K562 (cell line): ENCODE measurements at regions not wholly inside any gene's neighbourhood (a gene's known extent, or its start where the extent isn't known, plus 50 kb on each side); places are given as distances from the start of the nearest gene placed in this dataset.

Source experiments
- ATAC-seq: fragments of 200-7000 bp; cut with Tn5 transposase; 3 replicates; pipeline ENCODE4 v1.9.1; 2020; ENCODE audit warnings: moderate library complexity
- BruUV-seq: library from RNA; stranded (reverse); fragments of 400-500 nt; replicated peaks from 2 replicates; lab custom pipeline; 2021; lab: Mats Ljungman, UMichigan
- CTCF ChIA-PET: fragments of 300-600 bp; formaldehyde crosslinking; extraction: SDS; loops from one replicate; lab custom pipeline; 2021; ENCODE audit warnings: low intra/inter-chr PET ratio; lab: Yijun Ruan, JAX
- POLR2A ChIA-PET: fragments of 300-600, 350-650 bp; sonication (Branson Sonifier 250); formaldehyde crosslinking; extraction: SDS; loops from one replicate; lab custom pipeline; 2021; ENCODE audit warnings: antibody characterized with exemption, inconsistent platforms; lab: Yijun Ruan, JAX
- DNase-seq, 4 experiments: peaks; one replicate each; pipeline versions ENCODE4 v3.0.0 to v3.0.0-alpha.2; 2011 to 2018; ENCODE audit warnings: low spot score in 3 of 4, mixed read lengths in 3 of 4; ENCODE audit errors: extremely low read depth in 1 of 4
- FAIRE-seq: peaks from 2 replicates; lab custom pipeline; 2011; peaks lifted over from hg19 to GRCh38; lab: Jason Lieb, UNC
- H2AFZ ChIP-seq: 2 replicates; pipeline ENCODE4 v1.6.0; 2011; ENCODE audit warnings: low read depth, low read length, control low read depth, inconsistent platforms
- H3K27ac ChIP-seq: fragments of 200-600 bp; 3 replicates; pipeline ENCODE4 v1.8.0; 2011; ENCODE audit warnings: low read depth, mild to moderate bottlenecking, control low read depth, inconsistent platforms, low read length, moderate library complexity, mixed read lengths; ENCODE audit errors: extremely low read depth
- H3K27me3 ChIP-seq, 2 experiments: fragments of 300-600 bp in 1 of 2; 2 replicates in 1 of 2; 3 replicates in 1 of 2; pipeline versions ENCODE4 v1.6.0 to v1.8.0; 2011; ENCODE audit warnings: inconsistent platforms in 2 of 2, low read length in 2 of 2, mild to moderate bottlenecking in 1 of 2, mixed read lengths in 1 of 2, moderate library complexity in 1 of 2; ENCODE audit not compliant: control insufficient read depth in 2 of 2, insufficient read depth in 2 of 2
- H3K36me3 ChIP-seq: fragments of 300-600 bp; 3 replicates; pipeline ENCODE4 v1.8.0; 2011; ENCODE audit warnings: mild to moderate bottlenecking, low read length, inconsistent platforms; ENCODE audit not compliant: control insufficient read depth, insufficient read depth
- H3K4me1 ChIP-seq, 2 experiments: fragments of 200-600 bp in 1 of 2; replicated peaks in 1 of 2; 2 replicates in 1 of 2; 3 replicates in 1 of 2; pipeline versions ENCODE4 v1.5.1 to v1.8.0; 2011; ENCODE audit warnings: inconsistent platforms in 2 of 2, low read length in 2 of 2, mild to moderate bottlenecking in 1 of 2, mixed read lengths in 1 of 2, moderate library complexity in 1 of 2; ENCODE audit not compliant: control insufficient read depth in 2 of 2, insufficient read depth in 2 of 2
- H3K4me2 ChIP-seq: 2 replicates; pipeline ENCODE4 v1.6.1; 2011; ENCODE audit warnings: low read length, control low read depth, inconsistent platforms, mixed read lengths; ENCODE audit not compliant: insufficient read depth
- H3K4me3 ChIP-seq: fragments of 200-600 bp; sonication (generic), shearing (Covaris generic); 2 replicates; pipeline ENCODE4 v1.5.1; 2016; ENCODE audit warnings: control low read depth, inconsistent platforms
- H3K79me2 ChIP-seq: fragments of 200-600 bp; 3 replicates; pipeline ENCODE4 v1.8.0; 2011; ENCODE audit warnings: low read length, inconsistent platforms; ENCODE audit not compliant: control insufficient read depth, insufficient read depth
- H3K9ac ChIP-seq, 2 experiments: 2 replicates each; pipeline versions ENCODE4 v1.6.0 to v1.6.1; 2011; ENCODE audit warnings: low read depth in 2 of 2, low read length in 2 of 2, control low read depth in 1 of 2, inconsistent platforms in 1 of 2, mild to moderate bottlenecking in 1 of 2, mixed read lengths in 1 of 2; ENCODE audit not compliant: insufficient read depth in 1 of 2
- H3K9me1 ChIP-seq: one replicate; pipeline ENCODE4 v1.6.0; 2011; ENCODE audit warnings: inconsistent platforms, mild to moderate bottlenecking, low read length, moderate library complexity; ENCODE audit not compliant: control insufficient read depth, insufficient read depth
- H3K9me3 ChIP-seq: replicated peaks from 2 replicates; pipeline ENCODE4 v1.5.1; 2011; ENCODE audit warnings: low read depth, low read length, inconsistent platforms; ENCODE audit not compliant: control insufficient read depth, insufficient read depth
- H4K20me1 ChIP-seq: replicated peaks from 2 replicates; pipeline ENCODE4 v1.6.1; 2011; ENCODE audit warnings: low read length, inconsistent platforms, mixed read lengths; ENCODE audit not compliant: control insufficient read depth, insufficient read depth
- BACH1 ChIP-seq: fragments of 200-800 bp; sonication (Bioruptor generic); IDR thresholded peaks from 2 replicates; pipeline ENCODE4 v1.6.1; 2016; ENCODE audit warnings: missing genetic modification characterization, missing compliant biosample characterization
- CHD2 ChIP-seq: IDR thresholded peaks from 2 replicates; pipeline ENCODE4 v1.6.1; 2011; ENCODE audit warnings: low read depth, low read length
- ETV5 ChIP-seq: sonication (generic); formaldehyde crosslinking; IDR thresholded peaks from 2 replicates; pipeline ENCODE4 v1.4.0; 2020; ENCODE audit warnings: low read depth, mild to moderate bottlenecking, missing genetic modification reagents
- ILF3 ChIP-seq: fragments of 450-650 bp; IDR thresholded peaks from 2 replicates; pipeline ENCODE4 v1.6.1; 2018; ENCODE audit warnings: antibody characterized with exemption, mild to moderate bottlenecking, moderate library complexity, borderline replicate concordance
- KDM2B ChIP-seq: fragments of 250-450 bp; sonication (Bioruptor Pico); IDR thresholded peaks from 2 replicates; pipeline ENCODE4 v1.8.0; 2021; ENCODE audit warnings: mild to moderate bottlenecking, moderate library complexity
- NCOA4 ChIP-seq: fragments of 450-650 bp; IDR thresholded peaks from 2 replicates; pipeline ENCODE4 v1.6.1; 2018; ENCODE audit warnings: mild to moderate bottlenecking; ENCODE audit not compliant: partially characterized antibody
- NFIX ChIP-seq: fragments of 250-450 bp; sonication (Bioruptor Pico); IDR thresholded peaks from 2 replicates; pipeline ENCODE4 v1.4.0; 2020; ENCODE audit warnings: low read depth, mild to moderate bottlenecking, moderate library complexity
- RB1 ChIP-seq: fragments of 450-650 bp; IDR thresholded peaks from 2 replicates; pipeline ENCODE4 v1.6.1; 2017; ENCODE audit warnings: low read depth, mild to moderate bottlenecking
- RHOXF2B ChIP-seq: fragments of 250-450 bp; sonication (Bioruptor Pico); conservative IDR thresholded peaks from 2 replicates; pipeline ENCODE4 v1.5.1; 2021
- TCF7L2 ChIP-seq: fragments of 150-350 bp; IDR thresholded peaks from 2 replicates; pipeline ENCODE4 v1.6.1; 2016; ENCODE audit warnings: low read depth, mild to moderate bottlenecking, low read length, moderate library complexity
- ZNF239 ChIP-seq: fragments of 250-450 bp; sonication (Bioruptor Pico); IDR thresholded peaks from 2 replicates; pipeline ENCODE4 v1.4.0; 2020; ENCODE audit warnings: mild to moderate bottlenecking
- ZNF263 ChIP-seq: sonication (generic); formaldehyde crosslinking; IDR thresholded peaks from 2 replicates; pipeline ENCODE4 v1.8.0; 2022; ENCODE audit warnings: mild to moderate bottlenecking, missing genetic modification reagents, borderline replicate concordance
- ZNF277 ChIP-seq: fragments of 250-450 bp; sonication (Bioruptor Pico); IDR thresholded peaks from 2 replicates; pipeline ENCODE4 v1.8.0; 2022; ENCODE audit warnings: inconsistent platforms, mild to moderate bottlenecking, moderate library complexity, borderline replicate concordance
- ZNF316 ChIP-seq: fragments of 450-650 bp; IDR thresholded peaks from 2 replicates; pipeline ENCODE4 v1.6.1; 2016
- ZNF77 ChIP-seq: fragments of 250-450 bp; sonication (Bioruptor Pico); IDR thresholded peaks from 2 replicates; pipeline ENCODE4 v1.5.0; 2020
- WGBS: fragments of 100-300 bp; shearing (Covaris generic); methylation state at CpG from one replicate; pipeline ENCODE4 v1.1.6; 2016; ENCODE audit warnings: low coverage, mixed read lengths; ENCODE audit not compliant: insufficient coverage; ENCODE audit errors: missing lambda C conversion rate; 5-methylcytosine and 5-hydroxymethylcytosine counted together
- in situ Hi-C: fragments of 300-500 bp; cut with MboI; formaldehyde crosslinking; loops from 4 replicates; pipeline ENCODE4 v1.15.0; 2018; ENCODE audit warnings: inconsistent platforms, mixed read lengths
- intact Hi-C: fragments of 100-400 bp; cut with micrococcal nuclease; formaldehyde crosslinking; loops from 2 replicates; pipeline ENCODE4 v1.14.2; 2022
- TF ChIP-seq, protein P1 (sequence below): fragments of 450-650 bp; IDR thresholded peaks from 2 replicates; pipeline ENCODE4 v1.6.1; 2017; ENCODE audit warnings: antibody characterized with exemption, mild to moderate bottlenecking

GRCh38 chr20:7171911-7172310 is 404.4 kb downstream of the BMP2 start (continued):
- TF ChIP-seq RB1: no peak
- TF ChIP-seq ZNF316: no peak
- no peak for TF ChIP-seq ZNF263 (CRISPR knock-in tag)
- TF ChIP-seq ZNF77 (CRISPR knock-in tag): no peak

DNA sequence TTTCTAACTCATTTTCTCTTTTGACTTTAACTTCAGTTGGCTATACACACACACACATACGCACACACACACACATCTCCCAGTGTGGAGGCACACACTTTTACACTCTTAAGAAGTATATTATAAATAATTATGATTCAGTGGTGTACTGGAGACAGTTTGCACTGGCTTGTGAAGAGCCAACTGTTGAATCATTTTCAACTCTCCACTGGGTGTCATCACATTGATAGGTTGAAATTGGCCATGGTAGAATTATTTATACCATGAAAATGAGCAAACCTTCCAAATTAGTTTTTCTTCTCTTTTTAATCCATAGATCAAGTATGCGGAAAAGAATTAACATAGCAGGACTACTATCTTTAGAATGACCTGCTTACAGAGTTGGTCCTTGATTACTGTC is 407.1 kb downstream of the BMP2 start:
- Histone ChIP-seq H3K4me1 (no peaks in the 10 kb centered on the region), H3K27me3 (no peaks in the 10 kb centered on the region), H3K36me3 (no peaks in the 10 kb centered on the region), H3K4me2 (no peak overlapping the region), H4K20me1 (no peaks in the 10 kb centered on the region), H3K4me3 (no peak overlapping the region), H3K9me1 (no peaks in the 10 kb centered on the region), H3K27ac (no peak overlapping the region), H3K9me3 (no peaks in the 10 kb centered on the region), H3K79me2 (no peaks in the 10 kb centered on the region), H3K9ac (no peak overlapping the region), H2AFZ (no peak overlapping the region)
- in situ Hi-C loops (no loop called here), intact Hi-C loops (no loop called here)
- 0% methylated on average over 1 of the region's 2 CpGs for WGBS
- ChIA-PET CTCF (no interaction called here), POLR2A (no interaction called here)
- no peak for FAIRE-seq
- ATAC-seq: no peak
- no TSS peak for BruUV-seq
- DNase-seq: no peak
- no peak for TF ChIP-seq NFIX (CRISPR knock-in tag)
- TF ChIP-seq TCF7L2: no peak
- TF ChIP-seq ZNF239: no peak
- TF ChIP-seq CHD2: no peak
- no peak for TF ChIP-seq ZNF277 (CRISPR knock-in tag)
- TF ChIP-seq ETV5 (CRISPR knock-in tag): no peak
- TF ChIP-seq KDM2B (CRISPR knock-in tag): no peak
- TF ChIP-seq BACH1: no peak
- no peak for TF ChIP-seq RHOXF2B (CRISPR knock-in tag)
- TF ChIP-seq NCOA4: no peak
- no peak for TF ChIP-seq ILF3
- TF ChIP-seq, protein P1, sequence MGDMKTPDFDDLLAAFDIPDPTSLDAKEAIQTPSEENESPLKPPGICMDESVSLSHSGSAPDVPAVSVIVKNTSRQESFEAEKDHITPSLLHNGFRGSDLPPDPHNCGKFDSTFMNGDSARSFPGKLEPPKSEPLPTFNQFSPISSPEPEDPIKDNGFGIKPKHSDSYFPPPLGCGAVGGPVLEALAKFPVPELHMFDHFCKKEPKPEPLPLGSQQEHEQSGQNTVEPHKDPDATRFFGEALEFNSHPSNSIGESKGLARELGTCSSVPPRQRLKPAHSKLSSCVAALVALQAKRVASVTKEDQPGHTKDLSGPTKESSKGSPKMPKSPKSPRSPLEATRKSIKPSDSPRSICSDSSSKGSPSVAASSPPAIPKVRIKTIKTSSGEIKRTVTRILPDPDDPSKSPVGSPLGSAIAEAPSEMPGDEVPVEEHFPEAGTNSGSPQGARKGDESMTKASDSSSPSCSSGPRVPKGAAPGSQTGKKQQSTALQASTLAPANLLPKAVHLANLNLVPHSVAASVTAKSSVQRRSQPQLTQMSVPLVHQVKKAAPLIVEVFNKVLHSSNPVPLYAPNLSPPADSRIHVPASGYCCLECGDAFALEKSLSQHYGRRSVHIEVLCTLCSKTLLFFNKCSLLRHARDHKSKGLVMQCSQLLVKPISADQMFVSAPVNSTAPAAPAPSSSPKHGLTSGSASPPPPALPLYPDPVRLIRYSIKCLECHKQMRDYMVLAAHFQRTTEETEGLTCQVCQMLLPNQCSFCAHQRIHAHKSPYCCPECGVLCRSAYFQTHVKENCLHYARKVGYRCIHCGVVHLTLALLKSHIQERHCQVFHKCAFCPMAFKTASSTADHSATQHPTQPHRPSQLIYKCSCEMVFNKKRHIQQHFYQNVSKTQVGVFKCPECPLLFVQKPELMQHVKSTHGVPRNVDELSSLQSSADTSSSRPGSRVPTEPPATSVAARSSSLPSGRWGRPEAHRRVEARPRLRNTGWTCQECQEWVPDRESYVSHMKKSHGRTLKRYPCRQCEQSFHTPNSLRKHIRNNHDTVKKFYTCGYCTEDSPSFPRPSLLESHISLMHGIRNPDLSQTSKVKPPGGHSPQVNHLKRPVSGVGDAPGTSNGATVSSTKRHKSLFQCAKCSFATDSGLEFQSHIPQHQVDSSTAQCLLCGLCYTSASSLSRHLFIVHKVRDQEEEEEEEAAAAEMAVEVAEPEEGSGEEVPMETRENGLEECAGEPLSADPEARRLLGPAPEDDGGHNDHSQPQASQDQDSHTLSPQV: no peak
